GM12878 (cell line): ENCODE measurements at regions not wholly inside any gene's neighbourhood (a gene's known extent, or its start where the extent isn't known, plus 50 kb on each side); places are given as distances from the start of the nearest gene placed in this dataset.

Experiments
- ATAC-seq: fragments of 200-7000 bp; cut with Tn5 transposase; 3 replicates; pipeline ENCODE4 v1.9.1; 2020; ENCODE audit warnings: mild to moderate bottlenecking, moderate library complexity
- BruUV-seq: library from RNA; stranded (reverse); fragments of 400-500 nt; replicated peaks from 2 replicates; lab custom pipeline; 2021; lab: Mats Ljungman, UMichigan
- CTCF ChIA-PET: fragments of 300-600 bp; sonication (Branson Sonifier 250); formaldehyde crosslinking; extraction: SDS; loops from one replicate; lab custom pipeline; 2021; ENCODE audit warnings: inconsistent platforms; lab: Yijun Ruan, JAX
- POLR2A ChIA-PET: fragments of 350-600 bp; formaldehyde crosslinking; extraction: SDS; loops from one replicate; lab custom pipeline; 2021; ENCODE audit warnings: inconsistent platforms; lab: Charles Lee
- RAD21 ChIA-PET: fragments of 300-600 bp; sonication (Branson Sonifier 250); formaldehyde crosslinking; loops from one replicate; lab custom pipeline; 2023; ENCODE audit warnings: antibody characterized with exemption; ENCODE audit not compliant: unreplicated experiment; lab: Charles Lee
- SMC1A ChIA-PET: fragments of 300-600 bp; sonication (Branson Sonifier 250); formaldehyde crosslinking; loops from one replicate; lab custom pipeline; 2023; ENCODE audit not compliant: unreplicated experiment, uncharacterized antibody; lab: Charles Lee
- DNase-seq: peaks from one replicate; pipeline ENCODE4 v3.0.0-alpha.2; 2011; ENCODE audit warnings: low read depth, low spot score
- FAIRE-seq: peaks from 3 replicates; lab custom pipeline; 2011; peaks lifted over from hg19 to GRCh38; lab: Jason Lieb, UNC
- H2AFZ ChIP-seq: 2 replicates; pipeline ENCODE4 v1.6.0; 2011; ENCODE audit warnings: low read depth, low read length, control low read depth; ENCODE audit not compliant: control insufficient read depth
- H3K27ac ChIP-seq: 2 replicates; pipeline ENCODE4 v1.5.1; 2011; ENCODE audit warnings: control low read depth; ENCODE audit not compliant: control insufficient read depth, insufficient read depth
- H3K27me3 ChIP-seq, 2 experiments: replicated peaks in 1 of 2; 2 replicates each; pipeline versions ENCODE4 v1.6.0 to v1.6.1; 2011; ENCODE audit warnings: low read length in 1 of 2; ENCODE audit not compliant: control insufficient read depth in 2 of 2, insufficient read depth in 2 of 2
- H3K36me3 ChIP-seq, 2 experiments: 2 replicates each; pipeline ENCODE4 v1.5.1; 2011; ENCODE audit warnings: low read length in 1 of 2; ENCODE audit not compliant: control insufficient read depth in 2 of 2, insufficient read depth in 2 of 2
- H3K4me1 ChIP-seq: 2 replicates; pipeline ENCODE4 v1.6.1; 2011; ENCODE audit warnings: mild to moderate bottlenecking, low read length, moderate library complexity, mixed read lengths; ENCODE audit not compliant: control insufficient read depth, insufficient read depth
- H3K4me2 ChIP-seq: 2 replicates; pipeline ENCODE4 v1.6.0; 2011; ENCODE audit warnings: control low read depth; ENCODE audit not compliant: control insufficient read depth, insufficient read depth
- H3K4me3 ChIP-seq: fragments of 200-600 bp; sonication (generic); 2 replicates; pipeline ENCODE4 v1.5.1; 2016
- H3K79me2 ChIP-seq: 2 replicates; pipeline ENCODE4 v1.6.0; 2011; ENCODE audit warnings: low read length; ENCODE audit not compliant: control insufficient read depth, insufficient read depth
- H3K9ac ChIP-seq: 2 replicates; pipeline ENCODE4 v1.8.0; 2011; ENCODE audit warnings: low read length, control low read depth, mixed read lengths; ENCODE audit not compliant: control insufficient read depth, insufficient read depth
- H3K9me3 ChIP-seq: replicated peaks from 3 replicates; pipeline ENCODE4 v1.5.1; 2011; ENCODE audit warnings: mild to moderate bottlenecking, low read length; ENCODE audit not compliant: control insufficient read depth, insufficient read depth
- H4K20me1 ChIP-seq: 2 replicates; pipeline ENCODE4 v1.6.0; 2011; ENCODE audit not compliant: control insufficient read depth, insufficient read depth
- ATF2 ChIP-seq: IDR thresholded peaks from 2 replicates; pipeline ENCODE4 v1.6.1; 2012; ENCODE audit warnings: low read length, inconsistent platforms
- BRCA1 ChIP-seq: IDR thresholded peaks from 2 replicates; pipeline ENCODE4 v1.6.1; 2011; ENCODE audit warnings: low read depth, low read length, improper control_type of control experiment
- CREM ChIP-seq: IDR thresholded peaks from 2 replicates; pipeline ENCODE4 v1.6.1; 2014; ENCODE audit warnings: antibody characterized with exemption, low read depth
- HDAC6 ChIP-seq: fragments of 200-600 bp; sonication (generic); IDR thresholded peaks from one replicate; pipeline ENCODE4 v1.8.0; 2017; ENCODE audit warnings: antibody characterized with exemption; ENCODE audit not compliant: unreplicated experiment
- IRF4 ChIP-seq: IDR thresholded peaks from 2 replicates; pipeline ENCODE4 v1.6.1; 2011; ENCODE audit warnings: low read depth, low read length
- KDM1A ChIP-seq: fragments of 200-600 bp; sonication (generic); IDR thresholded peaks from 2 replicates; pipeline ENCODE4 v1.6.1; 2016; ENCODE audit warnings: borderline replicate concordance
- NKRF ChIP-seq: fragments of 450-650 bp; conservative IDR thresholded peaks from 2 replicates; pipeline ENCODE4 v1.6.1; 2017; ENCODE audit warnings: mild to moderate bottlenecking, moderate library complexity
- POLR2A ChIP-seq: IDR thresholded peaks from 2 replicates; pipeline ENCODE4 v1.6.1; 2011; ENCODE audit warnings: low read depth, mild to moderate bottlenecking, low read length
- POLR2AphosphoS5 ChIP-seq: IDR thresholded peaks from 2 replicates; pipeline ENCODE4 v1.6.1; 2011; ENCODE audit warnings: mild to moderate bottlenecking, low read length, inconsistent platforms
- SIN3A ChIP-seq: IDR thresholded peaks from 2 replicates; pipeline ENCODE4 v1.6.1; 2012; ENCODE audit warnings: low read depth, low read length, improper control_type of control experiment
- SMARCA5 ChIP-seq: fragments of 450-650 bp; IDR thresholded peaks from 2 replicates; pipeline ENCODE4 v1.6.1; 2017; ENCODE audit warnings: mild to moderate bottlenecking
- SP1 ChIP-seq: IDR thresholded peaks from one replicate; pipeline ENCODE4 v1.6.1; 2011; ENCODE audit warnings: low read depth, low read length
- SRF ChIP-seq, 2 experiments: IDR thresholded peaks; 2 replicates each; pipeline ENCODE4 v1.6.1; 2011; ENCODE audit warnings: low read depth in 2 of 2, low read length in 2 of 2, mild to moderate bottlenecking in 1 of 2, moderate library complexity in 1 of 2
- SUZ12 ChIP-seq: fragments of 200-600 bp; sonication (generic); IDR thresholded peaks from one replicate; pipeline ENCODE4 v1.6.1; 2018; ENCODE audit warnings: antibody characterized with exemption, mild to moderate bottlenecking; ENCODE audit not compliant: unreplicated experiment
- WGBS: methylation state at CpG from one replicate; pipeline ENCODE4 v1.1.6; 2016; ENCODE audit warnings: low lambda C conversion rate; ENCODE audit not compliant: insufficient replicate concordance, insufficient coverage; ENCODE audit errors: missing lambda C conversion rate; 5-methylcytosine and 5-hydroxymethylcytosine counted together
- in situ Hi-C: fragments of 300-500 bp; cut with MboI; formaldehyde crosslinking; loops from 9 replicates; pipeline ENCODE4 v1.14.3; 2018; ENCODE audit warnings: mixed read lengths
- intact Hi-C: fragments of 100-400 bp; cut with micrococcal nuclease; formaldehyde crosslinking; loops from one replicate; pipeline ENCODE4 v1.14.2; 2022; ENCODE audit not compliant: unreplicated experiment
- TF ChIP-seq, protein P1 (sequence below): IDR thresholded peaks from 2 replicates; pipeline ENCODE4 v1.6.1; 2012; ENCODE audit warnings: mild to moderate bottlenecking, low read depth, low read length

- Histone ChIP-seq H3K4me1 (no peaks in the 10 kb centered on the region), H3K36me3 (no peaks in the 10 kb centered on the region), H4K20me1 (no peaks in the 10 kb centered on the region), H3K4me3 (no peak overlapping the region), H2AFZ (no peak overlapping the region), H3K27me3 (peaks cover 0 to 2% of the 10 kb centered on the region in 2 experiments; a peak in 2 of 4 replicates), H3K79me2 (no peaks in the 10 kb centered on the region), H3K9me3 (no peaks in the 10 kb centered on the region), H3K9ac (no peak overlapping the region), H3K27ac (no peak overlapping the region), H3K4me2 (no peak overlapping the region)
- WGBS, result 15% methylated on average over 7 of the region's 7 CpGs
- intact Hi-C loops (no loop called here), in situ Hi-C loops (no loop called here)
- POLR2A ChIA-PET, result no interaction called here
- CTCF ChIA-PET, result no interaction called here
- no TSS peak for BruUV-seq
- RAD21 ChIA-PET, result no interaction called here
- no peak for TF ChIP-seq POLR2A
- TF ChIP-seq NKRF, result no peak
- no peak for TF ChIP-seq SIN3A
- TF ChIP-seq SP1, result no peak
- no peak for TF ChIP-seq BRCA1
- TF ChIP-seq SMARCA5, result no peak
- no peak for TF ChIP-seq POLR2AphosphoS5
- TF ChIP-seq IRF4, result no peak
- no peak for TF ChIP-seq KDM1A
- TF ChIP-seq, protein P1, sequence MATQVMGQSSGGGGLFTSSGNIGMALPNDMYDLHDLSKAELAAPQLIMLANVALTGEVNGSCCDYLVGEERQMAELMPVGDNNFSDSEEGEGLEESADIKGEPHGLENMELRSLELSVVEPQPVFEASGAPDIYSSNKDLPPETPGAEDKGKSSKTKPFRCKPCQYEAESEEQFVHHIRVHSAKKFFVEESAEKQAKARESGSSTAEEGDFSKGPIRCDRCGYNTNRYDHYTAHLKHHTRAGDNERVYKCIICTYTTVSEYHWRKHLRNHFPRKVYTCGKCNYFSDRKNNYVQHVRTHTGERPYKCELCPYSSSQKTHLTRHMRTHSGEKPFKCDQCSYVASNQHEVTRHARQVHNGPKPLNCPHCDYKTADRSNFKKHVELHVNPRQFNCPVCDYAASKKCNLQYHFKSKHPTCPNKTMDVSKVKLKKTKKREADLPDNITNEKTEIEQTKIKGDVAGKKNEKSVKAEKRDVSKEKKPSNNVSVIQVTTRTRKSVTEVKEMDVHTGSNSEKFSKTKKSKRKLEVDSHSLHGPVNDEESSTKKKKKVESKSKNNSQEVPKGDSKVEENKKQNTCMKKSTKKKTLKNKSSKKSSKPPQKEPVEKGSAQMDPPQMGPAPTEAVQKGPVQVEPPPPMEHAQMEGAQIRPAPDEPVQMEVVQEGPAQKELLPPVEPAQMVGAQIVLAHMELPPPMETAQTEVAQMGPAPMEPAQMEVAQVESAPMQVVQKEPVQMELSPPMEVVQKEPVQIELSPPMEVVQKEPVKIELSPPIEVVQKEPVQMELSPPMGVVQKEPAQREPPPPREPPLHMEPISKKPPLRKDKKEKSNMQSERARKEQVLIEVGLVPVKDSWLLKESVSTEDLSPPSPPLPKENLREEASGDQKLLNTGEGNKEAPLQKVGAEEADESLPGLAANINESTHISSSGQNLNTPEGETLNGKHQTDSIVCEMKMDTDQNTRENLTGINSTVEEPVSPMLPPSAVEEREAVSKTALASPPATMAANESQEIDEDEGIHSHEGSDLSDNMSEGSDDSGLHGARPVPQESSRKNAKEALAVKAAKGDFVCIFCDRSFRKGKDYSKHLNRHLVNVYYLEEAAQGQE, result no peak
- TF ChIP-seq CREM, result no peak
- TF ChIP-seq ATF2, result no peak
- no peak for TF ChIP-seq HDAC6
- TF ChIP-seq SRF (IDR thresholded peaks at IDR 0.05; ENCODE audit: low read depth in 2 of 2, low read length in 2 of 2), result no peak
- TF ChIP-seq SUZ12, result no peak
- DNase-seq (no peak), ATAC-seq (no peak), FAIRE-seq (no peak)
- SMC1A ChIA-PET, result no interaction called here
Observed at GRCh38 chr10:78473006-78473405, 439.3 kb downstream of the RPS24 start.
